ENCODE measurements at regions not wholly inside any gene's neighbourhood (a gene's known extent, or its start where the extent isn't known, plus 50 kb on each side); places are given as distances from the start of the nearest gene placed in this dataset.

GRCh38 chr5:8870349-8870958 lies 675.4 kb downstream of the SEMA5A start:
- DNase-seq = no peak

GRCh38 chr5:8870959-8871355 lies 674.9 kb downstream of the SEMA5A start:
- DNase-seq = no peak

GRCh38 chr5:8871446-8871845 lies 674.4 kb downstream of the SEMA5A start:
- DNase-seq = no peak

- no peak for DNase-seq
These were observed 670.2 kb downstream of the SEMA5A start for GRCh38 chr5:8875722-8876121.

- DNase-seq = no peak
These were observed 666.6 kb downstream of the SEMA5A start for GRCh38 chr5:8879248-8879647.

- DNase-seq = no peak
These were observed 661.8 kb downstream of the SEMA5A start for GRCh38 chr5:8884029-8884428.

- DNase-seq = no peak
These were observed 652.9 kb downstream of the SEMA5A start for GRCh38 chr5:8892926-8893325.

GRCh38 chr5:8894031-8894430 lies 651.8 kb downstream of the SEMA5A start:
- no peak for DNase-seq

- DNase-seq = no peak
These were observed 650.8 kb downstream of the SEMA5A start for GRCh38 chr5:8895062-8895461.

- DNase-seq = no peak
These were observed 650.3 kb downstream of the SEMA5A start for GRCh38 chr5:8895599-8895998.

GRCh38 chr5:8897316-8897715 lies 648.6 kb downstream of the SEMA5A start:
- no peak for DNase-seq

GRCh38 chr5:8905021-8905420 lies 640.9 kb downstream of the SEMA5A start:
- DNase-seq = no peak

GRCh38 chr5:8906303-8906967 lies 639.4 kb downstream of the SEMA5A start:
- DNase-seq = no peak

GRCh38 chr5:8907168-8907868 lies 638.6 kb downstream of the SEMA5A start:
- DNase-seq = no peak

- DNase-seq = no peak
These were observed 637.7 kb downstream of the SEMA5A start for GRCh38 chr5:8908055-8908683.

- DNase-seq = no peak
These were observed 633.8 kb downstream of the SEMA5A start for GRCh38 chr5:8912106-8912505.

GRCh38 chr5:8913522-8913921 lies 632.4 kb downstream of the SEMA5A start:
- no peak for DNase-seq

GRCh38 chr5:8919096-8919495 lies 626.8 kb downstream of the SEMA5A start:
- DNase-seq = no peak

- DNase-seq = no peak
These were observed 622.3 kb downstream of the SEMA5A start for GRCh38 chr5:8923526-8923925.

GRCh38 chr5:8924054-8924793 lies 621.7 kb downstream of the SEMA5A start:
- DNase-seq = no peak

GRCh38 chr5:8930021-8930420 lies 615.9 kb downstream of the SEMA5A start:
- no peak for DNase-seq

GRCh38 chr5:8934455-8934854 lies 611.4 kb downstream of the SEMA5A start:
- no peak for DNase-seq

- DNase-seq = no peak
These were observed 604.9 kb downstream of the SEMA5A start for GRCh38 chr5:8940934-8941333.

Data from activated CD4-positive, alpha-beta T cell treated with anti-CD3 and anti-CD28 coated beads, Interleukin-2, amount 50 U/mL, for 1 hour (primary cell).